OCI-LY3 (cell line): ENCODE measurements at regions not wholly inside any gene's neighbourhood (a gene's known extent, or its start where the extent isn't known, plus 50 kb on each side); places are given as distances from the start of the nearest gene placed in this dataset.

ENCODE experiments used
- H2AFZ ChIP-seq: fragments of 200-600, 300-600 bp; shearing (Covaris generic); 2 replicates; pipeline ENCODE4 v1.6.0; 2014; ENCODE audit warnings: antibody characterized with exemption, low read depth, low read length
- H3K27ac ChIP-seq: fragments of 200-600, 300-600 bp; sonication (generic); 2 replicates; pipeline ENCODE4 v1.5.1; 2014; ENCODE audit warnings: mild to moderate bottlenecking, low read length, moderate library complexity, mixed read lengths
- H3K27me3 ChIP-seq: fragments of 200-600, 300-600 bp; sonication (generic); 2 replicates; pipeline ENCODE4 v1.6.1; 2014; ENCODE audit warnings: low read depth, low read length, mixed read lengths
- H3K36me3 ChIP-seq: fragments of 200-600, 300-600 bp; sonication (generic); replicated peaks from 2 replicates; pipeline ENCODE3; 2014; ENCODE audit warnings: low read depth, low read length, mixed read lengths
- H3K4me1 ChIP-seq: fragments of 300-600, 200-600 bp; sonication (generic); 2 replicates; pipeline ENCODE4 v1.6.1; 2014; ENCODE audit warnings: low read length, mixed read lengths
- H3K4me2 ChIP-seq: fragments of 200-600, 300-600 bp; sonication (generic); 2 replicates; pipeline ENCODE4 v1.6.1; 2014; ENCODE audit warnings: low read length, mixed read lengths
- H3K4me3 ChIP-seq: fragments of 300-600, 200-600 bp; sonication (generic); 2 replicates; pipeline ENCODE4 v1.5.1; 2014; ENCODE audit warnings: antibody characterized with exemption, mild to moderate bottlenecking, low read length, moderate library complexity
- H3K79me2 ChIP-seq: fragments of 300-600, 200-600 bp; shearing (Covaris generic); 2 replicates; pipeline ENCODE4 v1.6.1; 2014; ENCODE audit warnings: mild to moderate bottlenecking, low read length, mixed read lengths
- H3K9ac ChIP-seq: fragments of 300-600, 200-600 bp; shearing (Covaris generic); 2 replicates; pipeline ENCODE4 v1.6.0; 2014; ENCODE audit warnings: mild to moderate bottlenecking, low read length, moderate library complexity
- H3K9me3 ChIP-seq: fragments of 200-600, 300-600 bp; shearing (Covaris generic); 2 replicates; pipeline ENCODE4 v1.6.1; 2014; ENCODE audit warnings: low read length, mixed read lengths; ENCODE audit not compliant: insufficient read depth
- H4K20me1 ChIP-seq: fragments of 200-600, 300-600 bp; sonication (generic); 2 replicates; pipeline ENCODE4 v1.6.1; 2016; ENCODE audit warnings: low read length, mixed read lengths; ENCODE audit not compliant: insufficient read depth
- CTCF ChIP-seq: fragments of 200-600, 300-600 bp; sonication (generic); IDR thresholded peaks from 2 replicates; pipeline ENCODE4 v1.5.1; 2014; ENCODE audit warnings: antibody characterized with exemption, low read length, low read depth
- EZH2phosphoT487 ChIP-seq: fragments of 200-600 bp; shearing (Covaris generic); IDR thresholded peaks from 2 replicates; pipeline ENCODE4 v1.6.1; 2018; ENCODE audit warnings: antibody characterized with exemption, mixed run types, low read depth

GRCh38 chr3:23076437-23076836, 126.7 kb upstream of the UBE2E2 start:
- Histone ChIP-seq H3K36me3 (no peaks in the 10 kb centered on the region), H3K4me1 (peaks cover 9% of the 10 kb centered on the region), H4K20me1 (no peaks in the 10 kb centered on the region), H3K4me2 (no peak overlapping the region), H3K27ac (no peak overlapping the region), H3K9me3 (no peaks in the 10 kb centered on the region), H3K79me2 (no peaks in the 10 kb centered on the region), H3K4me3 (no peak overlapping the region), H2AFZ (no peak overlapping the region), H3K27me3 (no peaks in the 10 kb centered on the region), H3K9ac (no peak overlapping the region)
- no peak for TF ChIP-seq EZH2phosphoT487
- TF ChIP-seq CTCF, result no peak

GRCh38 chr3:23077126-23077525, 126.0 kb upstream of the UBE2E2 start:
- Histone ChIP-seq H3K27ac (no peak overlapping the region), H3K4me3 (no peak overlapping the region), H3K4me2 (no peak overlapping the region), H2AFZ (no peak overlapping the region), H3K36me3 (no peaks in the 10 kb centered on the region), H4K20me1 (no peaks in the 10 kb centered on the region), H3K79me2 (no peaks in the 10 kb centered on the region), H3K9ac (no peak overlapping the region), H3K9me3 (no peaks in the 10 kb centered on the region), H3K4me1 (peaks cover 2% of the 10 kb centered on the region), H3K27me3 (no peaks in the 10 kb centered on the region)
- TF ChIP-seq EZH2phosphoT487, result no peak
- no peak for TF ChIP-seq CTCF

- H3K36me3 ChIP-seq, result no peaks in the 10 kb centered on the region
- no peak overlapping the region for H3K27ac ChIP-seq
- no peaks in the 10 kb centered on the region for H3K27me3 ChIP-seq
- H3K4me2 ChIP-seq, result no peak overlapping the region
- no peaks in the 10 kb centered on the region for H4K20me1 ChIP-seq
- H3K4me3 ChIP-seq, result no peak overlapping the region
- H3K9me3 ChIP-seq, result no peaks in the 10 kb centered on the region
- H3K9ac ChIP-seq, result no peak overlapping the region
- no peaks in the 10 kb centered on the region for H3K4me1 ChIP-seq
- no peaks in the 10 kb centered on the region for H3K79me2 ChIP-seq
- TF ChIP-seq EZH2phosphoT487, result no peak
- no peak for TF ChIP-seq CTCF
- H2AFZ ChIP-seq, result no peak overlapping the region
Observed at GRCh38 chr3:23078735-23079134, 124.4 kb upstream of the UBE2E2 start.

GRCh38 chr3:23079976-23080375, 123.2 kb upstream of the UBE2E2 start:
- Histone ChIP-seq H3K4me1 (peaks cover 7% of the 10 kb centered on the region), H3K79me2 (no peaks in the 10 kb centered on the region), H2AFZ (peak overlapping the region; percentile 52; the same call in 1 of the 2 replicates), H3K4me3 (peak overlapping the region; percentile 20; the same call in 1 of the 2 replicates), H3K9ac (no peak overlapping the region), H3K9me3 (no peaks in the 10 kb centered on the region), H3K27me3 (no peaks in the 10 kb centered on the region), H4K20me1 (no peaks in the 10 kb centered on the region), H3K36me3 (no peaks in the 10 kb centered on the region), H3K27ac (no peak overlapping the region), H3K4me2 (peak overlapping the region; percentile 27; the same call in 1 of the 2 replicates)
- no peak for TF ChIP-seq CTCF
- TF ChIP-seq EZH2phosphoT487, result no peak
